ENCODE measurements at regions not wholly inside any gene's neighbourhood (a gene's known extent, or its start where the extent isn't known, plus 50 kb on each side); places are given as distances from the start of the nearest gene placed in this dataset.

GRCh38 chr5:116355819-116356601 lies 218.6 kb downstream of the SEMA6A start:
- TF ChIP-seq CTCF (IDR thresholded peaks at IDR 0.05; ENCODE audit: extremely low read depth, low read depth, low read length), result no peak
- H3K4me2 ChIP-seq (ENCODE audit: insufficient read depth, low read length), result no peak overlapping the region
- no peak for DNase-seq (ENCODE audit: insufficient read length, low spot score, missing footprints)
- H3K4me3 ChIP-seq (ENCODE audit: insufficient read depth, low read length), result no peak overlapping the region
- H3K9me3 ChIP-seq (ENCODE audit: low read depth, low read length), result no peaks in the 10 kb centered on the region
- no peaks in the 10 kb centered on the region for H4K20me1 ChIP-seq (ENCODE audit: insufficient read depth, low read length)
- no peak overlapping the region for H2AFZ ChIP-seq (ENCODE audit: low read length)
- H3K36me3 ChIP-seq (ENCODE audit: insufficient read depth, low read length), result no peaks in the 10 kb centered on the region
- H3K27ac ChIP-seq (ENCODE audit: low read depth, low read length), result no peak overlapping the region
- no peaks in the 10 kb centered on the region for H3K79me2 ChIP-seq (ENCODE audit: insufficient read depth, low read length)
- H3K4me1 ChIP-seq (ENCODE audit: insufficient read depth, low read length), result no peaks in the 10 kb centered on the region
- no peaks in the 10 kb centered on the region for H3K27me3 ChIP-seq (ENCODE audit: insufficient read depth, low read length)

GRCh38 chr5:116354699-116355098 lies 219.9 kb downstream of the SEMA6A start:
- no peak overlapping the region for H3K4me2 ChIP-seq (ENCODE audit: insufficient read depth, low read length)
- DNase-seq (ENCODE audit: insufficient read length, low spot score, missing footprints), result no peak
- no peak overlapping the region for H2AFZ ChIP-seq (ENCODE audit: low read length)
- no peaks in the 10 kb centered on the region for H4K20me1 ChIP-seq (ENCODE audit: insufficient read depth, low read length)
- no peaks in the 10 kb centered on the region for H3K79me2 ChIP-seq (ENCODE audit: insufficient read depth, low read length)
- no peak for TF ChIP-seq CTCF (IDR thresholded peaks at IDR 0.05; ENCODE audit: extremely low read depth, low read depth, low read length)
- no peaks in the 10 kb centered on the region for H3K4me1 ChIP-seq (ENCODE audit: insufficient read depth, low read length)
- no peaks in the 10 kb centered on the region for H3K27me3 ChIP-seq (ENCODE audit: insufficient read depth, low read length)
- H3K36me3 ChIP-seq (ENCODE audit: insufficient read depth, low read length), result no peaks in the 10 kb centered on the region
- H3K9me3 ChIP-seq (ENCODE audit: low read depth, low read length), result no peaks in the 10 kb centered on the region
- H3K4me3 ChIP-seq (ENCODE audit: insufficient read depth, low read length), result no peak overlapping the region
- no peak overlapping the region for H3K27ac ChIP-seq (ENCODE audit: low read depth, low read length)

- no peak for TF ChIP-seq CTCF (IDR thresholded peaks at IDR 0.05; ENCODE audit: extremely low read depth, low read depth, low read length)
- no peak overlapping the region for H3K27ac ChIP-seq (ENCODE audit: low read depth, low read length)
- no peaks in the 10 kb centered on the region for H3K27me3 ChIP-seq (ENCODE audit: insufficient read depth, low read length)
- no peak overlapping the region for H3K4me3 ChIP-seq (ENCODE audit: insufficient read depth, low read length)
- H3K4me1 ChIP-seq (ENCODE audit: insufficient read depth, low read length), result no peaks in the 10 kb centered on the region
- no peak overlapping the region for H2AFZ ChIP-seq (ENCODE audit: low read length)
- no peaks in the 10 kb centered on the region for H4K20me1 ChIP-seq (ENCODE audit: insufficient read depth, low read length)
- no peaks in the 10 kb centered on the region for H3K9me3 ChIP-seq (ENCODE audit: low read depth, low read length)
- DNase-seq (ENCODE audit: insufficient read length, low spot score, missing footprints), result no peak
- H3K79me2 ChIP-seq (ENCODE audit: insufficient read depth, low read length), result no peaks in the 10 kb centered on the region
- no peaks in the 10 kb centered on the region for H3K36me3 ChIP-seq (ENCODE audit: insufficient read depth, low read length)
- no peak overlapping the region for H3K4me2 ChIP-seq (ENCODE audit: insufficient read depth, low read length)
These were observed 227.0 kb downstream of the SEMA6A start for GRCh38 chr5:116347657-116348056.

GRCh38 chr5:116343961-116344360 lies 230.7 kb downstream of the SEMA6A start:
- no peak for DNase-seq (ENCODE audit: insufficient read length, low spot score, missing footprints)
- no peaks in the 10 kb centered on the region for H3K4me1 ChIP-seq (ENCODE audit: insufficient read depth, low read length)
- no peaks in the 10 kb centered on the region for H4K20me1 ChIP-seq (ENCODE audit: insufficient read depth, low read length)
- no peak overlapping the region for H3K4me3 ChIP-seq (ENCODE audit: insufficient read depth, low read length)
- H3K36me3 ChIP-seq (ENCODE audit: insufficient read depth, low read length), result no peaks in the 10 kb centered on the region
- no peaks in the 10 kb centered on the region for H3K27me3 ChIP-seq (ENCODE audit: insufficient read depth, low read length)
- H3K27ac ChIP-seq (ENCODE audit: low read depth, low read length), result no peak overlapping the region
- no peak overlapping the region for H2AFZ ChIP-seq (ENCODE audit: low read length)
- H3K9me3 ChIP-seq (ENCODE audit: low read depth, low read length), result no peaks in the 10 kb centered on the region
- H3K79me2 ChIP-seq (ENCODE audit: insufficient read depth, low read length), result no peaks in the 10 kb centered on the region
- no peak overlapping the region for H3K4me2 ChIP-seq (ENCODE audit: insufficient read depth, low read length)
- no peak for TF ChIP-seq CTCF (IDR thresholded peaks at IDR 0.05; ENCODE audit: extremely low read depth, low read depth, low read length)

Data from osteoblast (primary cell).